Left cardiac atrium (tissue), 4 donors: ENCODE measurements at regions not wholly inside any gene's neighbourhood (a gene's known extent, or its start where the extent isn't known, plus 50 kb on each side); places are given as distances from the start of the nearest gene placed in this dataset.
"Not testable (repeated sequence)": the region's sequence is repeated elsewhere in the genome, so short reads cannot be mapped to it uniquely, and the experiment has no call there.

ENCODE experiments used
- ATAC-seq, 2 donors: fragments of 200-7000 bp; cut with Tn5 transposase; one replicate each; pipeline ENCODE4 v1.9.1; 2020; ENCODE audit warnings: mild to moderate bottlenecking in 2 of 2, moderate library complexity in 2 of 2
- DNase-seq: peaks from one replicate; pipeline ENCODE4 v3.0.0-alpha.2; 2020
- intact Hi-C, 2 donors: fragments of 100-400 bp; cut with DNase I; formaldehyde crosslinking; loops; one replicate each; pipeline versions ENCODE4 v1.14.1 to v1.15.1; 2022 to 2023
- donor health status: DM: no; HTN: yes; CAD: no.
- donor health status: DM: no; HTN: yes; CAD: no; lungs with severe emphysema.
- donor health status: DM: yes; HTN: yes; CAD: no.
- donor health status: Dilated cardiomyopathy.

DNA sequence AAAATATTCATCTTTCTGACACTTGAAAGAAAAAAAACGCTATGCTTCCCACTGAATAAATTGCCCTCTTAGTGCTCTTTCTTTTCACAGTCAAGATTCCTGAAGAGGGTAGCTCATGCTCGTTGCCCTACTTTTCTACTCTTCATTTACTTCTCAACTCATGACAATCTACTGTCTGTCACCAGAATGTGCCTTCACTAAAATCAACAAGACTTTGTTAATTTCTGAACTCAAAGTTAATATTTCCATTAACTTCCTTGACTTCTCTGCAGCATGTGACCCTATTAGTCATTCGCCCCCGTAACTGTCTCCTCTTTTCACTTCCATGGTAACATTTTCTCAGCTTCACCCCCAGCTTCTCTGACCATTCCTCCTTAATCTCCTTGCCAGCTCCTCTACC lies 98.9 kb upstream of the MAPRE2 start:
- DNase-seq (no peak), ATAC-seq (no peak)
- intact Hi-C loops, result no loop called here

- intact Hi-C loops, result no loop called here
- DNase-seq (no peak), ATAC-seq (no peak)
Observed at GRCh38 chr18:34942975-34943374, 98.2 kb upstream of the MAPRE2 start.

DNA sequence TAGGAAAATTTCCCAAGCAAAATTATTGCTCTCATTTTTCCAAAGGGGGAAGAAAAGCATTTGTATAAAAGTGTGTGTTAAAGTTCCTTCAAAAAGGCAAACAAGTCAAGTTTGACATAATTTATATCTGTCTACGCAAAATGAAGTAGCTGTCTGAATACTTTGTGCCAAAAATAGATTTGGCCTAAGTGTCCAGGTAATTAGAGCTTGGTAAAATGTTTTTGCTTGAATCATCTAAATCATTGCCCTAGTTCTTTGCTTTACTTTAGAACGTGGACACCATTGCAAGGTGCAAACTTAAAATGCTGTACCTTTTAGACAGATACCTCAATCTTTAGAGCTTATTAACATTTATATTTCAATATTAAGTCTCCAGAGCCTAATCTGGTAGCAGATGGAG lies 97.6 kb upstream of the MAPRE2 start:
- intact Hi-C loops, result no loop called here
- ATAC-seq, result no peak
- no peak for DNase-seq

- peak in 1 of 2 donors; percentile 34 for ATAC-seq
- no peak for DNase-seq
- intact Hi-C loops, result no loop called here
Observed at GRCh38 chr18:34947711-34948125, 93.5 kb upstream of the MAPRE2 start.

- ATAC-seq (no peak), DNase-seq (no peak)
- intact Hi-C loops, result no loop called here
Observed at GRCh38 chr18:34951625-34952379, 89.4 kb upstream of the MAPRE2 start.

- intact Hi-C loops, result no loop called here
- no peak for DNase-seq
- no peak for ATAC-seq
Observed at GRCh38 chr18:34953212-34953611, 88.0 kb upstream of the MAPRE2 start.

DNA sequence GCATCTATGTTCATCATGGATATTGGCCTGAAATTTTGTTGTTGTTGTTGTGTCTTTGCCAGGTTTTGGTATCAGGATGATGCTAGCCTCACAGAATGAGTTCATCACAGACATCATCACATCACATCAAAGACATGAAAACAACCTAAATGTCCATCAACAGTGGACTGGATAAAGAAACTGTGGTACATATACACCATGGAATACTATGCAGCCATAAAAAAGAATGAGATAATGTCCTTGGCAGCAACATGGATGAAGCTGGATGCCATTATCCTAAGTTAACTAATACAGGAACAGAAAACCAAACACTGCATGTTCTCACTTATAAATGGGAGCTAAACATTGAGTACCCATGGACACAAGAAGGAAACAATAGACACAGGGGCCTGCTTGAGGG lies 85.7 kb upstream of the MAPRE2 start:
- ATAC-seq, DNase-seq, intact Hi-C loops: not testable (repeated sequence)

GRCh38 chr18:34956663-34957062 lies 84.5 kb upstream of the MAPRE2 start:
- intact Hi-C loops, result no loop called here
- ATAC-seq (peak in 1 of 2 donors; percentile 26), DNase-seq (no peak)

GRCh38 chr18:34957119-34957863 lies 83.9 kb upstream of the MAPRE2 start:
- intact Hi-C loops, result no loop called here
- DNase-seq (no peak), ATAC-seq (peak in 1 of 2 donors; percentile 58)

GRCh38 chr18:34957864-34958259 lies 83.4 kb upstream of the MAPRE2 start:
- no peak for DNase-seq
- no peak for ATAC-seq
- intact Hi-C loops, result no loop called here

DNA sequence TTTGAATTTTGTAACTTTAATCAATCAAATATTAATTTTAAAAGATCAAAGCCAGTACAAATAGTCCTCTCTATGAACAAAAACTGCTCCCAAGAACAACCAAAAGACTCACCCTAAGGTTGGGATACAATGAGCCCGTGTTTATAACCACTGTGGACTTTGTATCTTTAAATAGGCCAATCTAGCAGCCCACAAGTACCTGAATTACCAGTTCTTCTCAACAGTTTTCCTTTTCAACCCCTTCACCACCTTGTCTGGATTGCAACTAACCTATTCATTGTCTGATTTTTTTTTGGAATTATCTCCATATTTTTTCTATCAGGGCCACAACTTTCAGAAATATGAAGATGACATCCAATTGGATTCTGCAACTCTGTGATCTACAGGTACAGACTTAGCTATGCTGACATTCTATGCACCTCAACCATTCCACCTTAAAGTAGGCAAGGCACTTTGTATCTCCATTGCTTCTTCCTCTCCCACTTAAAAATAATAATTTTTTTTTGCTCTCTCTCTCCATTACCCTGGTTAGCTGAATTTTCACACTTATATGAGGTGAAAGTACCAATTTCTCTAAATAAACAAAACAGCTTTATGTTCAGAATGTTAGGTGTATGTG lies 81.9 kb upstream of the MAPRE2 start:
- no peak for ATAC-seq
- intact Hi-C loops, result no loop called here
- no peak for DNase-seq

GRCh38 chr18:34959989-34960388 lies 81.2 kb upstream of the MAPRE2 start:
- intact Hi-C loops, result no loop called here
- DNase-seq (no peak), ATAC-seq (no peak)

- DNase-seq (no peak), ATAC-seq (no peak)
- intact Hi-C loops, result no loop called here
Observed at GRCh38 chr18:34965108-34965507, 76.1 kb upstream of the MAPRE2 start.

DNA sequence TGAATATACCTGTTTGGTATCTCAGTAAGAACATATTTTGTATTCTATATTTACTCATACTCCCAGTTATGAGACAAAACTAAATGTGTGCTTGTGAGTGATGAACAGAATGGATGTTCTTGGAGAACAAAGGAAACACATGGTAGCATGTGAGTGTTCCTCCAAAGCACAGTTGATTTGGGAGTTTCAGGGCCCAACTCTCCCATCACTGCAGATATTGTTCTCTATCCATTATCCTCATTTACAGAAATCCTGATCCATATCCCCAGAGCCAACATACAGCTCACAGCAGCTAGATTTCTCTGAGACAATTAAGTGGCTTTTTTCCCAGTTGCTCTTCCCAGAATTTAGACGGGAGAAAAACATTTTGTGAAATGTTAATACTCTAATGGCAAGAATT lies 75.6 kb upstream of the MAPRE2 start:
- intact Hi-C loops, result no loop called here
- no peak for ATAC-seq
- DNase-seq, result no peak

DNA sequence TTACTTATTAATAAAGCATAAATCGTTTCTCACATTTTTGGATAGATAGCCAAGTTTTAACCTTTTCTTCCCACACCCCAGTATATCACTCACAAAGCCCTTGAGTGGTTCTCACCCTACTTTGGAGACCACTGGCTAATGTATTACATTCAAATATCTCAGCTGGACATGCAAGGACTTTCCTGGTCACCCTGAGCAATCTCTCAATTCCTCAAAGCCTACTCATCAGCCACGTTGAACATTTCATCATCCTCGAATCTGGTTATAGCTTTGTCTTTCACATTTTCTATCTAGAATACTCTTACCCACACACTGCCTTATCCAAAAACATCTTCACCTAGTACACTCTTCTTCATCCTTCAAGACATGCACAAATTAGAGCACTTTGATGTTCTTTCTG lies 71.1 kb upstream of the MAPRE2 start:
- DNase-seq (no peak), ATAC-seq (no peak)
- intact Hi-C loops, result loop anchor here in 1 of 2 donors (10.0 kb wide), 1 partner anchor 85 kb away; no protein-coding TSS in a partner anchor

DNA sequence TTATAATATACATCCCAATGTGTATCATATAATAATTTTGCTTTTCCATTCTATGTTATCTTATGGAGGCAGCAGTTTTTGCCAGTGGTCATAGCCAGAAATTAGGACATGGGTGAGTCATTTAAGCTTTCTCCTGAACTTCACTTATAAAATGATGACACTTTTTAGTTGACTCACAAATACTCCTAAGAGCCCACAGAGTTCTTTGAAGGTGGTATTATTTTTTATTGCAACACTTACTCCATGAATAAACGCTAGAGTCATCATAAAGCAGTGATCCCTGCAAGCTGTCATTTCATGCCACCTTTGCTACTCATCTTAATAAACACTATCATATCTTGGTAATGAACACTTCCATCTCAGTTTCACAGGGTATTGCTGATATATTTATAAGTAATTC lies 69.9 kb upstream of the MAPRE2 start:
- ATAC-seq, result no peak
- DNase-seq, result no peak
- intact Hi-C loops, result loop anchor here in 1 of 2 donors (10.0 kb wide), 1 partner anchor 87 kb away; no protein-coding TSS in a partner anchor

- intact Hi-C loops, result loop anchor here in 1 of 2 donors (10.0 kb wide), 1 partner anchor 88 kb away; no protein-coding TSS in a partner anchor
- no peak for ATAC-seq
- no peak for DNase-seq
Observed at GRCh38 chr18:34972765-34973414, 68.3 kb upstream of the MAPRE2 start.

GRCh38 chr18:34976123-34976522 lies 65.1 kb upstream of the MAPRE2 start:
- no peak for ATAC-seq
- no peak for DNase-seq

DNA sequence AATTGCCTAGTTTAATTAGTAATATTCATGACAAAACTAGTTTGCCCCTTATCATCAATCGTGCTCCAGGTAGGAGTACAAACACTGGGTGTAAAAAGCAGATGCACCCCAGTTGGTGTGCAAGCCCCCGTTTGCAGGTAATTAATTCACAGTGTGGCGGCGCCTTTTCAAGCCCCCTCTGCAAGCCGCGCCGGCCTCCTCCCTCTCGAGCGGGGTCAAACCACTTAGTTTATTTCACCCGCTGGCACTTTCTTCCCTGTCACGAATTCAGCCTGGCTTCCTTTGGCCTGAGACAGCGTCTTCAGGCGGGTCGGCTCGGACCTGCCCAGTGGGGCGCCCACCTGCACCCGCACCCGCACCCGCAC lies 64.7 kb upstream of the MAPRE2 start:
- intact Hi-C loops, result loop anchor here in 1 of 2 donors (10.0 kb wide), 1 partner anchor 92 kb away; no protein-coding TSS in a partner anchor
- ATAC-seq (no peak), DNase-seq (no peak)

More at GRCh38 chr18:34976123-34976522, 65.1 kb upstream of the MAPRE2 start:
- intact Hi-C loops, result loop anchor here in 1 of 2 donors (10.0 kb wide), 1 partner anchor 91 kb away; no protein-coding TSS in a partner anchor
